Activated CD4-positive, CD25-positive, alpha-beta regulatory T cell treated with anti-CD3 and anti-CD28 coated beads, Interleukin-2, amount 50 U/mL, for 24 hours (primary cell): ENCODE measurements at regions not wholly inside any gene's neighbourhood (a gene's known extent, or its start where the extent isn't known, plus 50 kb on each side); places are given as distances from the start of the nearest gene placed in this dataset.
"Not testable (repeated sequence)": the region's sequence is repeated elsewhere in the genome, so short reads cannot be mapped to it uniquely, and the experiment has no call there.

ENCODE experiments used
- ATAC-seq, 2 donors: fragments of 150-1000 bp; cut with Tn5 transposase; one replicate each; pipeline ENCODE4 v1.10.0; 2021; ENCODE audit warnings: mild to moderate bottlenecking in 1 of 2, moderate library complexity in 1 of 2

- ATAC-seq: no peak
These were observed 88.2 kb upstream of the BASP1 start for GRCh38 chr5:17129093-17129849.

GRCh38 chr5:17130302-17130701 lies 87.1 kb upstream of the BASP1 start:
- ATAC-seq: not testable (repeated sequence)

- no peak for ATAC-seq
These were observed 84.9 kb upstream of the BASP1 start for GRCh38 chr5:17132444-17133083.

DNA sequence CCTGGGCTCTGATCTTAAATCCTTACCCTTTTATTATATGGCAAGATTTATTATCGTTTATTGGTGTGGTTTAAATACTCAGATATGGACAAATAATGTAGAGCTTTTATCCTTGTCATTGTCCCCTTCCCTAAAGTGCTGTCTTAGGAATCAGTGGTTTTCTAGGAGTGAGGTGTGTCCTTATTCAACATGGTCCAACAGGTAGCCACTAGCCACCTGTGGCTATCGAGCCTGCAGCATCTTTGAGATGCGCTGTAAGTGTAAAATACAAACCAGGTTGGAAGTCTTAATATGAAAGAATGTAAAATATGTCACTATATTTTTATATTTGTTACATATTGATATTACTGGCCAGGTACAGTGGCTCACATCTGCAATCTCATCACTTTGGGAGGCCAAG lies 82.4 kb upstream of the BASP1 start:
- no peak for ATAC-seq

DNA sequence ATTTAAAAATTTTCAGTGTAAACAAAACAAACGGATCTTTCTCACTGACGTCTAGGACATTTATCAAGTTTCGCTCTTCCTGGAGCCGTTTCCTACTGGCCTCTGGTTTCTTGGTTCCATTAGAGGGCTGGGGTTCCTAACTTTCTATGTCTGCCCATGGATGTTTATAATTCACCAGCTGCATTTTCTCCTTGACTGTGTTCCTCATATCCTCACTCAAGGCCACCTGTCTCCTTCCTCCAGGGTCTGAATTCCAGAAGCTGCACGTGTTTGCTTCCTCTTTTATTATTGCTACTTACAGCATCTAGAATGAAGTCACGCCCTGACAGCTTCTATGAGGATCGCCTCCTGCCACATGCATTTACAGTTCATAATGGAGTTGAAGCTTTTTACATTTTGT lies 74.1 kb upstream of the BASP1 start:
- ATAC-seq: no peak

- ATAC-seq: no peak
These were observed 71.1 kb upstream of the BASP1 start for GRCh38 chr5:17146280-17146841.

GRCh38 chr5:17147170-17147569 lies 70.3 kb upstream of the BASP1 start:
- ATAC-seq: no peak

- ATAC-seq: no peak
These were observed 69.8 kb upstream of the BASP1 start for GRCh38 chr5:17147617-17148016.

GRCh38 chr5:17148481-17148880 lies 69.0 kb upstream of the BASP1 start:
- no peak for ATAC-seq

DNA sequence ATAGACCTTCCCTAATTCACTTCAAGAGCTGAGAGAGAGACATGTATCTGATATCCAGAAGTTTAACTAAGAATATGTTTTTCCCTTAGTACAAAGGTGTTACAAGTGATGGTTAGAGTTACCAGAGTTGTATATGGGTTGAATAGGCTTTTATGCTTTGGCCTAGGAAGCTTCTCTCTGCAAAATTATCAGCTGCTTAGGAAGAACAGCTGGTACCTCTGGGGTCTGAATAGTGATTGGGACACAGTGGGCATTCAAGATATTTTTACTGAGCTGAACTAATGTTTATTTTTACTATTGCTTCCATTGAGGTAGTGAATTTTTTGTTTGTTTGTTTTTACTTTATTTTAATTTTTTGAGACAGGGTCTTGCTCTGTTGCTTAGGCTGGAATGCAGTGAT lies 67.6 kb upstream of the BASP1 start:
- ATAC-seq: no peak

GRCh38 chr5:17150531-17150930 lies 66.9 kb upstream of the BASP1 start:
- ATAC-seq: no peak

- ATAC-seq: no peak
These were observed 65.7 kb upstream of the BASP1 start for GRCh38 chr5:17151686-17152085.

DNA sequence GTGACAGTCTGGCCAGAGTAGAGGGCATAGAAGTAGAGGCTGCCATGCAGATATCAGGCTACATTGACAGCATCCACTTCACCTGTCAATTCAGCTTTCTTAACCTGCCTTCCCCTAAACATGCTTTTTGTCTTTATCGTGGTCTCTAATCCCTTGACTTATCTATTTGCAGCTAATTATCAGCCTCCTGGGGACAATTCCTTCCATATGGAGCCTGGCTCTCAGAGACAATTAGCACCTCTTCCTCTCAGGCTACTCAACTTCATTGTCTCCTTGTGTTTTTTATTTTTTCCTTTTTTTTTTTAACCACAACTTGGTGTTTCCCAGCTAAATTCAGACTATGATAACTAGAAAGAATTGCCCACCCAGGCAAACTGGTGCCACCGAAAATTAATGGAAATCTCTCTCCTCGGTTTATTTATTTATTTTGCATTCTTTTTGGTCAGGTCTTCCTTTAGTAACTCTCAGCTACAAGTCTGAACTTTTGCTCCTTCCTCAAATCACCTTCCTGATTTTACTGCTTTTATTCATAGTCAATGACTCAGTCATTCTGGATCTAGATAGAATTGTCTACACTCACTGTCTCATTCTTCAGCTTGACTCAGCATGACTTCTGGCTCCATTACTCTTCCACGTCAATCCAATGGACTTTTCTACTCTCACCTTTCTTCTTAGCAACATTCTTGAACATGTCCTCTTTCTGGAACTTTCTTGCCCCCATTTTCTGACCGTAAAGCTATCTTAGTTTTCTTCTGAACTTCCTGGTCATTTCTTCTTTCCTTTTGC lies 63.0 kb upstream of the BASP1 start:
- no peak for ATAC-seq

GRCh38 chr5:17156463-17156862 lies 61.0 kb upstream of the BASP1 start:
- ATAC-seq: no peak

DNA sequence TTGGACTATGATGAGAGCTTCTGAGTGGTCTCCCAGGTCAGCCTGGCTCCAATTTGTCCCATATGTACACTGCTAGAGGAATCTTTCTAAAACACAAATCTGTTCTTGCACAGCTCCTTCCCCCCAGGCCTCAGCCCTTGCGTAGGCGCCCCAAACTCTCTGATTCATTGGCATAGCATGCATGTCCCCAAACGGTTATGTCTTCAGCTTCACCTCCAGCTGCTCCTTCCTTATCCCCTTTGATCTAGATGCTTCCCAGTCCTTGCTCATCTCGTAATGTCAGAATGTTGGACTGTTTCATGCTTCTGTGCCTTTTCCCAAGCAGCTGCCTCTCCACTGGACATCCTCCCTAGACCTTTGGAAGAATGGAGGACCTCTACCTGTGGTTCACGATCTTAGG lies 60.1 kb upstream of the BASP1 start:
- no peak for ATAC-seq

GRCh38 chr5:17157916-17158529 lies 59.4 kb upstream of the BASP1 start:
- ATAC-seq: no peak

GRCh38 chr5:17160756-17161040 lies 56.7 kb upstream of the BASP1 start:
- ATAC-seq: no peak

- no peak for ATAC-seq
These were observed 55.8 kb upstream of the BASP1 start for GRCh38 chr5:17161662-17162061.

DNA sequence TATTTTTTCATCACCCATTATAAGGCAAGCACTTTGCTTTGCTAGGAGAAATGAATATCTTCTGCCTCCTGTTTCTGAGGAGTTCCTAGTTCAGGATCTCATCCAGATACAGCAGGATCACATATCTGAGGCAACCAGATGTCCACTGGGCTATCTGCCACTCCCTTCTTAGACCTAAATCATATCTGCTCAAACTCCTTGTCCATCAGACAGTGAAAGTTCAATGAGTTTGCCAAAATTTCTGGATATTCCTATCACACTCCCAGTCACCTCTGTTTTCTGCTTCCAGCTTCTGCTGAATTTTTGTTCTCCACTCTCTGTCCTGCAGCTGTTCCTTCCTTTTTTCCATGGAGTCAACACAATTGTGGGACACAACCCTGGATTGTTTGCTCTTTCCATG lies 54.2 kb upstream of the BASP1 start:
- ATAC-seq: no peak

DNA sequence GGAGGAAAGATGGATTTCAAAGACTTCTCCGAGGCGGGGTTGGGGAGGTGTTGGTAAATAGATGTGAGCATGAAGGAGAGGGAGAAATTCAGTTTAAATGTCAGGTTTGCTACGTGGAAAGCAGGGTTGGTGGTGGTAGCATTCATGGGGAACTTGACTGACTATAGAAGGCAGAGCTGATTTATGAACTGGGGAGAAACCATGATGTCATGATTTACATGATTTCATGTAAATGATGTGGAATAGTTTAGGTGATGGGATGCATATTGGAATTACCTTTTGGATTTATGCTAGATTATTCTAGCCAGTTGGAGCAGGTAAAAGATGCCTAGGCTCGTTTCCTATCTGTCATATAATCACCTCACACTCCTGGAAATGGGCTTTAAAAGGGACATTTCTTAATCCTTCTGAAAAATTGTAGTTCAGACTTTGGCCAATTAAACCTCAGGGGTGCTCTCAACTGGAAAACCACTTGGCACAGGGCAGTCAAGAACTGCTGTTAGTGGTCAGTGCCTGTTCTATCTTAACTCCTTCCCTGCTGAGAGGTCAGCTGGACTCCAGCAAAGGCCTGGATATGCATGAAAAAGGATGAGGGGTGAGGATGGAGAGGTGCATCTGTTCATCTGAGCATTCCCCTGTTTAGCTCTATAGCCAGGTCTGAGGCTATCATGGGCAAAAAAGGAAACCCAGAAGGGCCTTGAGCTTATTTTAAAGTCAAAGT lies 50.1 kb upstream of the BASP1 start:
- ATAC-seq: no peak
